Activated CD8-positive, alpha-beta T cell treated with anti-CD3 and anti-CD28 coated beads for 36 hours (primary cell): ENCODE measurements at regions not wholly inside any gene's neighbourhood (a gene's known extent, or its start where the extent isn't known, plus 50 kb on each side); places are given as distances from the start of the nearest gene placed in this dataset.

ENCODE experiments used
- ATAC-seq: fragments of 200-7000 bp; cut with Tn5 transposase; one replicate; pipeline ENCODE4 v1.10.0; 2021; ENCODE audit warnings: mild to moderate bottlenecking, moderate library complexity
- CTCF ChIA-PET: fragments of 350-600 bp; sonication (Branson Sonifier 250); formaldehyde crosslinking; loops from one replicate; lab custom pipeline; 2021; ENCODE audit warnings: antibody characterized with exemption; lab: Charles Lee
- POLR2A ChIA-PET: fragments of 350-600 bp; sonication (Branson Sonifier 250); formaldehyde crosslinking; loops from one replicate; lab custom pipeline; 2021; ENCODE audit warnings: antibody characterized with exemption; lab: Charles Lee
- DNase-seq: peaks from one replicate; pipeline ENCODE4 v3.0.0-alpha.2; 2020
- H3K27ac Mint-ChIP-seq: one replicate; pipeline ENCODE4 v1.8.0; 2021; ENCODE audit warnings: mild to moderate bottlenecking, mixed read lengths
- H3K27me3 Mint-ChIP-seq: one replicate; pipeline ENCODE4 v1.8.0; 2021; ENCODE audit warnings: mixed read lengths
- H3K36me3 Mint-ChIP-seq: one replicate; pipeline ENCODE4 v1.8.0; 2021; ENCODE audit warnings: low read depth, mixed read lengths
- H3K4me1 Mint-ChIP-seq: one replicate; pipeline ENCODE4 v1.8.0; 2021; ENCODE audit warnings: low read depth, mixed read lengths
- H3K4me3 Mint-ChIP-seq: one replicate; pipeline ENCODE4 v1.8.0; 2021; ENCODE audit warnings: mild to moderate bottlenecking, moderate library complexity, mixed read lengths
- H3K9me3 Mint-ChIP-seq: one replicate; pipeline ENCODE4 v1.8.0; 2021; ENCODE audit warnings: mixed read lengths
- intact Hi-C: fragments of 100-400 bp; cut with micrococcal nuclease; formaldehyde crosslinking; loops from one replicate; pipeline ENCODE4 v1.10.0; 2022
- TF ChIP-seq, protein P1 (sequence below): fragments of 200-600 bp; IDR thresholded peaks from one replicate; pipeline ENCODE4 v1.8.0; 2022; ENCODE audit warnings: antibody characterized with exemption, mild to moderate bottlenecking

DNA sequence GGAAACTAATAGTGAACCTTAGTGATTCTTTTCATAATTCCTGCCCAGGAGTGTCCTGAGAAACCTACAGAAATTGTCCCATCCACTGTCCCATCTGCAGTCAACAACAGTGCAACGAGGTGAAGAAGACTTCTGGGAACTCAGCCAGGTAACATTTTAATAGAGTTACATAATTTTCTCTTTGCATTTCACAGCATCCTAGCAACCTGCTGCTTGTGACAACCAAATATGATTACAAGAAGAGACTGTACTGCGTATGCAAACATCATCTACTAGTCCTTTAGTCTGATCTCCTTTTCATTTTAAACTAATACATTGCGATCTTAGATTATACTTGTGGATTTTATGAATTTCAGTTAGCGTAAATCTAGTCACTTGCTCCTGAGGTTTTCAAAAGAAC is 951.6 kb downstream of the TFAP2A start:
- POLR2A ChIA-PET: no interaction called here
- CTCF ChIA-PET: no interaction called here
- TF ChIP-seq, protein P1, sequence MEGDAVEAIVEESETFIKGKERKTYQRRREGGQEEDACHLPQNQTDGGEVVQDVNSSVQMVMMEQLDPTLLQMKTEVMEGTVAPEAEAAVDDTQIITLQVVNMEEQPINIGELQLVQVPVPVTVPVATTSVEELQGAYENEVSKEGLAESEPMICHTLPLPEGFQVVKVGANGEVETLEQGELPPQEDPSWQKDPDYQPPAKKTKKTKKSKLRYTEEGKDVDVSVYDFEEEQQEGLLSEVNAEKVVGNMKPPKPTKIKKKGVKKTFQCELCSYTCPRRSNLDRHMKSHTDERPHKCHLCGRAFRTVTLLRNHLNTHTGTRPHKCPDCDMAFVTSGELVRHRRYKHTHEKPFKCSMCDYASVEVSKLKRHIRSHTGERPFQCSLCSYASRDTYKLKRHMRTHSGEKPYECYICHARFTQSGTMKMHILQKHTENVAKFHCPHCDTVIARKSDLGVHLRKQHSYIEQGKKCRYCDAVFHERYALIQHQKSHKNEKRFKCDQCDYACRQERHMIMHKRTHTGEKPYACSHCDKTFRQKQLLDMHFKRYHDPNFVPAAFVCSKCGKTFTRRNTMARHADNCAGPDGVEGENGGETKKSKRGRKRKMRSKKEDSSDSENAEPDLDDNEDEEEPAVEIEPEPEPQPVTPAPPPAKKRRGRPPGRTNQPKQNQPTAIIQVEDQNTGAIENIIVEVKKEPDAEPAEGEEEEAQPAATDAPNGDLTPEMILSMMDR: no peak
- no peak overlapping the region for H3K4me3 Mint-ChIP-seq
- DNase-seq (no peak), ATAC-seq (no peak)
- no peaks in the 10 kb centered on the region for H3K27me3 Mint-ChIP-seq
- H3K27ac Mint-ChIP-seq: no peak overlapping the region
- H3K9me3 Mint-ChIP-seq: peaks cover 2% of the 10 kb centered on the region
- H3K36me3 Mint-ChIP-seq: no peaks in the 10 kb centered on the region
- intact Hi-C loops: no loop called here
- H3K4me1 Mint-ChIP-seq: no peaks in the 10 kb centered on the region

- DNase-seq (no peak), ATAC-seq (no peak)
- intact Hi-C loops: no loop called here
- H3K9me3 Mint-ChIP-seq: peaks cover 2% of the 10 kb centered on the region
- H3K36me3 Mint-ChIP-seq: no peaks in the 10 kb centered on the region
- POLR2A ChIA-PET: no interaction called here
- H3K4me3 Mint-ChIP-seq: no peak overlapping the region
- TF ChIP-seq, protein P1: no peak
- no peaks in the 10 kb centered on the region for H3K27me3 Mint-ChIP-seq
- H3K27ac Mint-ChIP-seq: no peak overlapping the region
- CTCF ChIA-PET: no interaction called here
- H3K4me1 Mint-ChIP-seq: no peaks in the 10 kb centered on the region
These were observed 953.7 kb downstream of the TFAP2A start for GRCh38 chr6:9461188-9461587.

- ChIA-PET POLR2A (no interaction called here), CTCF (no interaction called here)
- intact Hi-C loops: no loop called here
These were observed 956.5 kb downstream of the TFAP2A start for GRCh38 chr6:9458424-9458823.

DNA sequence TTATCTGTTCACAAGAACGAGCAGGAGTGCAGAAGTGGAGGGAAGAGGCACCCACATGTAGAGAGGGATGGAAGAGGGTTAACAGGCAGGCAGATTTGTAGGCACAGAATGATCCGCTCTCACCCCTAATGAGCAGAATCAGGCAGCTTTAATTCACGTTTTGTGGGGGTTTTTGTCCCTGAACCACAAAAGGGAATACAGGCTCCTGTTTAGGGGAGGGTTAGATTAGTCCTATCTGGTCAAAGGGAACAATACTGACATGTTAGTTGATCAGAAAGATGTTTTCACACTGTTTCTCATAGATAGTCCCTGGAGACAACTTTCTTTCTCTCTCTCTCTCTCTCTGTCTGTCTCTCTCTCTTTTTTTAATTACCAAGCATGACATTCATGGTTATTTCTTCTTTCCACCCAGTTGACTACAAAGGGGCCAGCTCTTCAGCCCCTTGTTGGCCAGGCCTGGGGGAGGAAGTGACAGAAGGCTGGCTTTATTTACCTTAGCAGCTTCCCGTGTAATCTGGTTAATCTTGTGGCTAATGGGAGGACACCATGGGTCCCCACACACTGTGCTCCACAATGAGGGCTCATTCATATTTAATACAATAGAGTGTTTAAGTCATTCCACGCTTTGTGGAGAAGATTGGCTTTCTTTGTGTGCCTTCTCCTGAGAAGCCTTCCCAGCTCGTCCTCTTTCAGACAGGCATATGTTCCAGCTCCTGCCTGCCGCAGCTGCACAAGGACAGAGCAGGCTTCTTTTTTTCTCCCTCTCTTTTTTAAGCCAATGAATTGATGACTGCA is 958.8 kb downstream of the TFAP2A start:
- intact Hi-C loops: no loop called here
- no peaks in the 10 kb centered on the region for H3K4me1 Mint-ChIP-seq
- no peak overlapping the region for H3K27ac Mint-ChIP-seq
- TF ChIP-seq, protein P1: no peak
- ATAC-seq (no peak), DNase-seq (no peak)
- H3K4me3 Mint-ChIP-seq: no peak overlapping the region
- no peaks in the 10 kb centered on the region for H3K9me3 Mint-ChIP-seq
- CTCF ChIA-PET: no interaction called here
- H3K27me3 Mint-ChIP-seq: no peaks in the 10 kb centered on the region
- POLR2A ChIA-PET: no interaction called here
- no peaks in the 10 kb centered on the region for H3K36me3 Mint-ChIP-seq

More at GRCh38 chr6:9458424-9458823, 956.5 kb downstream of the TFAP2A start:
- ATAC-seq (no peak), DNase-seq (no peak)
- no peaks in the 10 kb centered on the region for H3K36me3 Mint-ChIP-seq
- TF ChIP-seq, protein P1: no peak
- H3K27me3 Mint-ChIP-seq: no peaks in the 10 kb centered on the region
- H3K4me3 Mint-ChIP-seq: no peak overlapping the region
- H3K9me3 Mint-ChIP-seq: peaks cover under 1% of the 10 kb centered on the region
- no peaks in the 10 kb centered on the region for H3K4me1 Mint-ChIP-seq
- no peak overlapping the region for H3K27ac Mint-ChIP-seq

- POLR2A ChIA-PET: no interaction called here
These were observed 975.1 kb downstream of the TFAP2A start for GRCh38 chr6:9439621-9440330.

More at GRCh38 chr6:9439621-9440330, 975.1 kb downstream of the TFAP2A start:
- Mint-ChIP-seq H3K27me3 (no peaks in the 10 kb centered on the region), H3K27ac (no peak overlapping the region), H3K4me3 (no peak overlapping the region), H3K4me1 (no peaks in the 10 kb centered on the region), H3K36me3 (no peaks in the 10 kb centered on the region), H3K9me3 (peaks cover 6% of the 10 kb centered on the region)
- CTCF ChIA-PET: no interaction called here
- TF ChIP-seq, protein P1: no peak
- intact Hi-C loops: no loop called here
- ATAC-seq (no peak), DNase-seq (no peak)
